SK-N-SH treated with all-trans-retinoic acid at 6 μM for 48 hours (cell line): ENCODE measurements at regions not wholly inside any gene's neighbourhood (a gene's known extent, or its start where the extent isn't known, plus 50 kb on each side); places are given as distances from the start of the nearest gene placed in this dataset.

Experiments used
- GLIS3 ChIP-seq: fragments of 250-450 bp; sonication (Bioruptor Pico); IDR thresholded peaks from 2 replicates; pipeline ENCODE4 v1.5.0; 2020; ENCODE audit warnings: mild to moderate bottlenecking, moderate library complexity
- RARB ChIP-seq: fragments of 250-450 bp; sonication (Bioruptor Pico); IDR thresholded peaks from 2 replicates; pipeline ENCODE4 v1.8.0; 2021; ENCODE audit warnings: mild to moderate bottlenecking, moderate library complexity
- ZC3H10 ChIP-seq: fragments of 250-450 bp; sonication (Bioruptor Pico); IDR thresholded peaks from 2 replicates; pipeline ENCODE4 v1.5.1; 2021; ENCODE audit warnings: mild to moderate bottlenecking, moderate library complexity
- TF ChIP-seq, protein P1 (sequence below): fragments of 250-450 bp; sonication (Bioruptor Pico); IDR thresholded peaks from 2 replicates; pipeline ENCODE4 v1.5.1; 2021; ENCODE audit warnings: mild to moderate bottlenecking, moderate library complexity

GRCh38 chr10:28894146-28894545, 216.8 kb downstream of the BAMBI start:
- no peak for TF ChIP-seq ZC3H10 (CRISPR knock-in tag)
- TF ChIP-seq, protein P1, sequence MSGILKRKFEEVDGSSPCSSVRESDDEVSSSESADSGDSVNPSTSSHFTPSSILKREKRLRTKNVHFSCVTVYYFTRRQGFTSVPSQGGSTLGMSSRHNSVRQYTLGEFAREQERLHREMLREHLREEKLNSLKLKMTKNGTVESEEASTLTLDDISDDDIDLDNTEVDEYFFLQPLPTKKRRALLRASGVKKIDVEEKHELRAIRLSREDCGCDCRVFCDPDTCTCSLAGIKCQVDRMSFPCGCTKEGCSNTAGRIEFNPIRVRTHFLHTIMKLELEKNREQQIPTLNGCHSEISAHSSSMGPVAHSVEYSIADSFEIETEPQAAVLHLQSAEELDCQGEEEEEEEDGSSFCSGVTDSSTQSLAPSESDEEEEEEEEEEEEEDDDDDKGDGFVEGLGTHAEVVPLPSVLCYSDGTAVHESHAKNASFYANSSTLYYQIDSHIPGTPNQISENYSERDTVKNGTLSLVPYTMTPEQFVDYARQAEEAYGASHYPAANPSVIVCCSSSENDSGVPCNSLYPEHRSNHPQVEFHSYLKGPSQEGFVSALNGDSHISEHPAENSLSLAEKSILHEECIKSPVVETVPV (CRISPR knock-in tag): no peak
- TF ChIP-seq GLIS3 (CRISPR knock-in tag): no peak
- no peak for TF ChIP-seq RARB (CRISPR knock-in tag)
